H1 (cell line): ENCODE measurements at regions not wholly inside any gene's neighbourhood (a gene's known extent, or its start where the extent isn't known, plus 50 kb on each side); places are given as distances from the start of the nearest gene placed in this dataset.

ENCODE experiments used
- CTCF ChIA-PET: fragments of 300-600 bp; sonication (Branson Sonifier 250); formaldehyde crosslinking; loops from one replicate; lab custom pipeline; 2021; ENCODE audit not compliant: partially characterized antibody; lab: Charles Lee
- POLR2A ChIA-PET: fragments of 300-600 bp; sonication (Branson Sonifier 250); formaldehyde crosslinking; loops from one replicate; lab custom pipeline; 2021; ENCODE audit warnings: inconsistent platforms; ENCODE audit not compliant: partially characterized antibody; lab: Charles Lee
- DNase-seq, 2 experiments: peaks; one replicate each; pipeline versions ENCODE4 v3.0.0 to v3.0.0-alpha.2; 2010 to 2022; ENCODE audit warnings: low spot score in 2 of 2, low read depth in 1 of 2, mixed read lengths in 1 of 2
- FAIRE-seq: peaks from 2 replicates; lab custom pipeline; 2011; peaks lifted over from hg19 to GRCh38; lab: Jason Lieb, UNC
- H2AFZ ChIP-seq: 2 replicates; pipeline ENCODE4 v1.8.1; 2012; ENCODE audit warnings: low read length, inconsistent platforms
- H2AK5ac ChIP-seq: 2 replicates; pipeline ENCODE4 v1.6.1; 2013; ENCODE audit warnings: low read depth, low read length
- H2BK120ac ChIP-seq: replicated peaks from 2 replicates; pipeline ENCODE3; 2013; ENCODE audit warnings: low read depth, low read length, inconsistent platforms
- H2BK12ac ChIP-seq: 2 replicates; pipeline ENCODE4 v1.6.1; 2013; ENCODE audit warnings: low read depth, low read length
- H2BK15ac ChIP-seq: 2 replicates; pipeline ENCODE4 v1.6.1; 2013; ENCODE audit warnings: low read length
- H2BK20ac ChIP-seq: 2 replicates; pipeline ENCODE4 v1.6.1; 2013; ENCODE audit warnings: low read length
- H2BK5ac ChIP-seq: 2 replicates; pipeline ENCODE4 v1.6.1; 2013; ENCODE audit warnings: low read depth, low read length
- H3K14ac ChIP-seq: 2 replicates; pipeline ENCODE4 v1.6.1; 2013; ENCODE audit warnings: inconsistent platforms; ENCODE audit not compliant: insufficient read length
- H3K18ac ChIP-seq: 2 replicates; pipeline ENCODE4 v1.6.1; 2013; ENCODE audit warnings: low read length; ENCODE audit errors: extremely low read depth
- H3K23ac ChIP-seq: 2 replicates; pipeline ENCODE4 v1.6.1; 2013; ENCODE audit warnings: inconsistent platforms; ENCODE audit not compliant: insufficient read length
- H3K23me2 ChIP-seq: 2 replicates; pipeline ENCODE4 v1.6.1; 2013; ENCODE audit warnings: low read depth, low read length
- H3K27ac ChIP-seq: 2 replicates; pipeline ENCODE4 v1.6.1; 2011; ENCODE audit warnings: low read depth, low read length, inconsistent platforms
- H3K27me3 ChIP-seq, 4 experiments: replicated peaks in 1 of 4; 1 replicate in 1 of 4; 2 replicates in 3 of 4; pipeline versions ENCODE4 v1.6.1 to v1.8.1; 2011 to 2013; ENCODE audit warnings: low read length in 3 of 4, mild to moderate bottlenecking in 3 of 4, inconsistent platforms in 2 of 4, mixed read lengths in 2 of 4, moderate library complexity in 1 of 4; ENCODE audit not compliant: control insufficient read depth in 3 of 4, insufficient read depth in 3 of 4; ENCODE audit errors: extremely low read depth in 1 of 4
- H3K36me3 ChIP-seq, 4 experiments: 2 replicates each; pipeline versions ENCODE4 v1.6.1 to v1.8.1; 2011 to 2013; ENCODE audit warnings: mild to moderate bottlenecking in 4 of 4, low read length in 3 of 4, moderate library complexity in 2 of 4, control low read depth in 1 of 4, inconsistent platforms in 1 of 4; ENCODE audit not compliant: insufficient read depth in 4 of 4, control insufficient read depth in 2 of 4
- H3K4ac ChIP-seq: replicated peaks from 2 replicates; pipeline ENCODE3; 2013; ENCODE audit warnings: low read length, low read depth, mixed read lengths, inconsistent platforms; ENCODE audit not compliant: insufficient read length
- H3K4me1 ChIP-seq, 4 experiments: replicated peaks in 1 of 4; 1 replicate in 1 of 4; 2 replicates in 3 of 4; pipeline versions ENCODE4 v1.6.1 to v1.8.1; 2011 to 2013; ENCODE audit warnings: low read length in 3 of 4, inconsistent platforms in 2 of 4, mixed read lengths in 1 of 4; ENCODE audit not compliant: insufficient read depth in 4 of 4, control insufficient read depth in 3 of 4
- H3K4me2 ChIP-seq, 2 experiments: 2 replicates each; pipeline versions ENCODE4 v1.6.1 to v1.8.1; 2011 to 2013; ENCODE audit warnings: low read depth in 2 of 2, low read length in 2 of 2, control low read depth in 1 of 2, inconsistent platforms in 1 of 2, mild to moderate bottlenecking in 1 of 2; ENCODE audit not compliant: insufficient read depth in 1 of 2
- H3K4me3 ChIP-seq, 4 experiments: fragments of 200-600, 300-600 bp in 1 of 4; sonication (generic), shearing (Covaris generic), sonication (Bioruptor Twin) in 1 of 4; 2 replicates each; pipeline versions ENCODE4 v1.5.1 to v1.8.1; 2011 to 2016; ENCODE audit warnings: low read length in 4 of 4, low read depth in 3 of 4, control low read depth in 2 of 4, inconsistent platforms in 2 of 4, mild to moderate bottlenecking in 2 of 4, mixed read lengths in 1 of 4, moderate library complexity in 1 of 4; ENCODE audit not compliant: insufficient read depth in 2 of 4; ENCODE audit errors: extremely low read depth in 1 of 4
- H3K56ac ChIP-seq: replicated peaks from 2 replicates; pipeline ENCODE3; 2013; ENCODE audit warnings: low read depth, mild to moderate bottlenecking, mixed read lengths, low read length, inconsistent platforms; ENCODE audit not compliant: insufficient read length
- H3K79me1 ChIP-seq: 2 replicates; pipeline ENCODE4 v1.6.1; 2013; ENCODE audit warnings: low read depth, low read length, control low read depth
- H3K79me2 ChIP-seq, 2 experiments: 2 replicates each; pipeline versions ENCODE4 v1.6.1 to v1.8.1; 2012 to 2013; ENCODE audit warnings: low read length in 2 of 2, mild to moderate bottlenecking in 2 of 2, inconsistent platforms in 1 of 2; ENCODE audit not compliant: insufficient read depth in 2 of 2, control insufficient read depth in 1 of 2
- H3K9ac ChIP-seq, 4 experiments: replicated peaks in 1 of 4; 1 replicate in 1 of 4; 2 replicates in 3 of 4; pipeline versions ENCODE4 v1.6.1 to v1.8.1; 2011 to 2013; ENCODE audit warnings: low read depth in 3 of 4, low read length in 3 of 4, control low read depth in 2 of 4, mild to moderate bottlenecking in 2 of 4, moderate library complexity in 2 of 4, inconsistent platforms in 1 of 4; ENCODE audit errors: extremely low read depth in 1 of 4
- H3K9me3 ChIP-seq, 2 experiments: 2 replicates each; pipeline versions ENCODE4 v1.6.1 to v1.8.1; 2012 to 2013; ENCODE audit warnings: mild to moderate bottlenecking in 2 of 2, moderate library complexity in 2 of 2, control low read depth in 1 of 2, inconsistent platforms in 1 of 2, low read depth in 1 of 2, low read length in 1 of 2, mixed read lengths in 1 of 2; ENCODE audit not compliant: insufficient read depth in 2 of 2
- H4K20me1 ChIP-seq, 2 experiments: replicated peaks in 1 of 2; 2 replicates each; pipeline versions ENCODE3 to v1.8.1; 2011 to 2013; ENCODE audit warnings: inconsistent platforms in 2 of 2, low read length in 2 of 2, mild to moderate bottlenecking in 1 of 2; ENCODE audit not compliant: insufficient read depth in 2 of 2, control insufficient read depth in 1 of 2
- H4K5ac ChIP-seq: 2 replicates; pipeline ENCODE4 v1.6.1; 2013; ENCODE audit warnings: low read length, low read depth, mixed read lengths, inconsistent platforms; ENCODE audit not compliant: insufficient read length
- H4K8ac ChIP-seq: 2 replicates; pipeline ENCODE4 v1.8.0; 2013; ENCODE audit warnings: mild to moderate bottlenecking, moderate library complexity, low read length, inconsistent platforms; ENCODE audit not compliant: insufficient read depth; ENCODE audit errors: extremely low read depth
- H4K91ac ChIP-seq: replicated peaks from 2 replicates; pipeline ENCODE3; 2013; ENCODE audit warnings: low read length, mixed read lengths, inconsistent platforms; ENCODE audit not compliant: insufficient read length
- ASH2L ChIP-seq: fragments of 200-600, 300-600 bp; sonication (generic); IDR thresholded peaks from one replicate; pipeline ENCODE4 v1.7.1; 2017; ENCODE audit warnings: low read length
- CHD2 ChIP-seq: IDR thresholded peaks from 2 replicates; pipeline ENCODE4 v1.6.1; 2012; ENCODE audit warnings: low read length, improper control_type of control experiment
- RAD21 ChIP-seq, 2 experiments: IDR thresholded peaks in 1 of 2; conservative IDR thresholded peaks in 1 of 2; 2 replicates each; pipeline ENCODE4 v1.6.1; 2011; ENCODE audit warnings: low read depth in 2 of 2, low read length in 2 of 2, improper control_type of control experiment in 1 of 2, inconsistent platforms in 1 of 2, mild to moderate bottlenecking in 1 of 2, moderate library complexity in 1 of 2
- SAP30 ChIP-seq: fragments of 300-600 bp; sonication (generic); IDR thresholded peaks from 2 replicates; pipeline ENCODE4 v1.7.1; 2012; ENCODE audit warnings: low read length, moderate library complexity, mild to moderate bottlenecking, inconsistent platforms; ENCODE audit not compliant: insufficient read depth, insufficient replicate concordance
- SP2 ChIP-seq: IDR thresholded peaks from 2 replicates; pipeline ENCODE4 v1.6.1; 2012; ENCODE audit warnings: mild to moderate bottlenecking, low read length, inconsistent platforms
- WGBS, 2 experiments: shearing (Covaris generic) in 1 of 2; methylation state at CpG; one replicate each; pipeline versions ENCODE4 v1.1.6 to v1.1.7; 2013 to 2015; ENCODE audit warnings: low lambda C conversion rate in 2 of 2, mixed read lengths in 2 of 2, inconsistent platforms in 1 of 2, low coverage in 1 of 2, missing lambda C conversion rate in 1 of 2; ENCODE audit not compliant: insufficient replicate concordance in 2 of 2, insufficient coverage in 1 of 2, insufficient read length in 1 of 2; ENCODE audit errors: extremely low coverage in 1 of 2, missing lambda C conversion rate in 1 of 2; 5-methylcytosine and 5-hydroxymethylcytosine counted together
- TF ChIP-seq, protein P1 (sequence below), 3 experiments: IDR thresholded peaks; 1 replicate in 2 of 3; 2 replicates in 1 of 3; pipeline versions ENCODE4 v1.5.1 to v1.6.1; 2011; ENCODE audit warnings: low read length in 3 of 3, mild to moderate bottlenecking in 3 of 3, inconsistent platforms in 2 of 3, low read depth in 1 of 3, moderate library complexity in 1 of 3; ENCODE audit not compliant: insufficient read depth in 1 of 3; ENCODE audit errors: control extremely low read depth in 1 of 3

DNA sequence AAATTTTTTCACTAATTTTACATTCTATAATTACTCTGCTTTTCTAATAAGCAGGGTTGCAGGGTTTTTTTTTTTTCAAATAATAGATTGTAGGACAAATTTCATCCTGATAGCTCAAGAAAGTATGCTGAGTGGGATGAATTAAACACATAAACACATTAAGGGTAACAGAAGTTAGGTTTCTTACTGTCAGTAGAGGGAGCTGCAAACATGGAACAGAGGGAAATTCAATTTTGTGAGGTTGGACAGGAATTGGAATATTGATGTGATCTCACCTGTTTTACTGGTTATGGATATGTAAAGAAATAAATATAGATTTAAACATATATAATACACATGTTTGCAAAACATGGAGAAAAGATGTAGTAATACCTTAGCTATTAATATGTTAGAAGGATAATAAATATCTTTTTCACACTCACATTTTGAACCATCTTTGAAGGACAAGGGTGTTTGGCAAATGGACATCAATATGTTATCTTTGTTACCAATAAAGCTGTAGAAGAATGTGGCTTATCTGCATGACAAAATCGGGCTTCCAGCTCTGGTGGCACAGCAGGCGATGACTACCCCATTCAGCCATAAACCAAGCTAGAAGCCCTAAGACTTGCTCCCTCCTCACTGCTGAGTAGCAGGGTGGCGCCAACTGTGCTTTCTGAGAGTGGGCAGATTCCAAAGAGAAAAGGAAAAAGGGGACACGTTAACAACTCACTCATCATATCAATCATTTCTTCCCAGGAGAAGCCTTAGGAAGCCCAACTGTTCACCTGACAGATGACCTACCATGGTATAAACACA, 1257.4 kb downstream of the GATA3 start:
- no peak overlapping the region for H2BK15ac ChIP-seq

More for the DNA sequence above, 1257.4 kb downstream of the GATA3 start:
- Histone ChIP-seq H4K8ac (no peak overlapping the region), H3K14ac (no peak overlapping the region), H3K79me2 (no peaks in the 10 kb centered on the region), H3K56ac (no peak overlapping the region), H2BK5ac (no peak overlapping the region), H3K9me3 (no peaks in the 10 kb centered on the region), H3K79me1 (no peaks in the 10 kb centered on the region), H3K27me3 (no peaks in the 10 kb centered on the region), H3K27ac (no peak overlapping the region), H2BK12ac (no peak overlapping the region), H3K18ac (no peak overlapping the region), H3K4ac (no peak overlapping the region), H3K36me3 (no peaks in the 10 kb centered on the region), H2BK20ac (no peak overlapping the region), H2AK5ac (no peak overlapping the region), H3K4me2 (0 out of 4 replicates have a peak overlapping the region, but pooled peaks of 1 of the 2 experiments have one; percentile 19), H4K20me1 (no peaks in the 10 kb centered on the region), H3K23me2 (no peaks in the 10 kb centered on the region), H3K4me3 (no peak overlapping the region), H4K91ac (no peak overlapping the region), H4K5ac (no peak overlapping the region), H2AFZ (no peak overlapping the region), H3K23ac (no peak overlapping the region), H3K4me1 (peaks cover 0 to 3% (median 2%) of the 10 kb centered on the region in 4 experiments; a peak in 2 of 7 replicates), H3K9ac (no peak overlapping the region), H2BK120ac (no peak overlapping the region)
- FAIRE-seq (no peak), DNase-seq (no peak)
- ChIA-PET CTCF (interaction anchor here (0.6 to 1.6 kb wide), 16 partner anchors 9 to 1895 kb away, joined by 3 to 6 read pairs (median 3); no protein-coding TSS in a partner anchor), POLR2A (no interaction called here)
- 70% methylated on average over 4 of the region's 4 CpGs; no CpG with 5 or more reads in 1 of the 2 experiments for WGBS, 2 experiments
- TF ChIP-seq SP2 (no peak), CHD2 (no peak), SAP30 (no peak), ASH2L (no peak), RAD21 (IDR thresholded peaks at IDR 0.05 in 1 of 2, conservative IDR thresholded peaks at IDR 0.05 in 1 of 2; ENCODE audit: low read depth in 2 of 2, low read length in 2 of 2) (peak; percentile 29 to 33; a peak in 3 of 4 replicates)
- TF ChIP-seq, protein P1, sequence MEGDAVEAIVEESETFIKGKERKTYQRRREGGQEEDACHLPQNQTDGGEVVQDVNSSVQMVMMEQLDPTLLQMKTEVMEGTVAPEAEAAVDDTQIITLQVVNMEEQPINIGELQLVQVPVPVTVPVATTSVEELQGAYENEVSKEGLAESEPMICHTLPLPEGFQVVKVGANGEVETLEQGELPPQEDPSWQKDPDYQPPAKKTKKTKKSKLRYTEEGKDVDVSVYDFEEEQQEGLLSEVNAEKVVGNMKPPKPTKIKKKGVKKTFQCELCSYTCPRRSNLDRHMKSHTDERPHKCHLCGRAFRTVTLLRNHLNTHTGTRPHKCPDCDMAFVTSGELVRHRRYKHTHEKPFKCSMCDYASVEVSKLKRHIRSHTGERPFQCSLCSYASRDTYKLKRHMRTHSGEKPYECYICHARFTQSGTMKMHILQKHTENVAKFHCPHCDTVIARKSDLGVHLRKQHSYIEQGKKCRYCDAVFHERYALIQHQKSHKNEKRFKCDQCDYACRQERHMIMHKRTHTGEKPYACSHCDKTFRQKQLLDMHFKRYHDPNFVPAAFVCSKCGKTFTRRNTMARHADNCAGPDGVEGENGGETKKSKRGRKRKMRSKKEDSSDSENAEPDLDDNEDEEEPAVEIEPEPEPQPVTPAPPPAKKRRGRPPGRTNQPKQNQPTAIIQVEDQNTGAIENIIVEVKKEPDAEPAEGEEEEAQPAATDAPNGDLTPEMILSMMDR (IDR thresholded peaks at IDR 0.05; ENCODE audit: control extremely low read depth in 1 of 3, insufficient read depth in 1 of 3, low read depth in 1 of 3, low read length in 3 of 3), result peak in 1 of 3 experiments; percentile 55; a peak in 2 of 4 replicates
